ENCODE measurements at regions not wholly inside any gene's neighbourhood (a gene's known extent, or its start where the extent isn't known, plus 50 kb on each side); places are given as distances from the start of the nearest gene placed in this dataset.
"Not testable (repeated sequence)": the region's sequence is repeated elsewhere in the genome, so short reads cannot be mapped to it uniquely, and the experiment has no call there.

DNA sequence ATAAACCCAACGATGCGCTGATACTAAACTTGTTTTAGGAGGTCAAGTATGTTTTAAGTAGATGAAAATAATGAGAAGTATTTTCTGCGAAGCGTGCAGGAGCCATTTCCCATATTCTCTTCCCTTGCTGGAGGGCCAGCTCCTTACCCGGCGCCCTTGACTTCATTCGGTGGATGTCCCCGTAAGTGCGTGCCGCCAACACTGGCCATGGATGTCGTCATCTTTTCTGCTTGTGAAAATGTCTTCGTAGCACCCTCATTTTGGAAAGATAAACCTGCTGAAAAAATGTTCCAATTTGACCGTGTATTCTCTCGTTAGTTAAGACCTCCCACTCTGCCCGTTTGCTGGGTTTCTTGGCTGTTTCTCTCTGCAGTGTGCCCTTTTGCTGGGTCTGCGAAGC lies 127.5 kb downstream of the RTP5 start:
- H3K4me1 Mint-ChIP-seq: no peaks in the 10 kb centered on the region
- H3K27me3 Mint-ChIP-seq: no peaks in the 10 kb centered on the region
- H3K27ac Mint-ChIP-seq: no peak overlapping the region
- no peaks in the 10 kb centered on the region for H3K36me3 Mint-ChIP-seq (ENCODE audit: low read depth)
- POLR2A ChIA-PET: no interaction called here
- no peak overlapping the region for H3K4me3 Mint-ChIP-seq
- DNase-seq: no peak
- H3K9me3 Mint-ChIP-seq: no peaks in the 10 kb centered on the region
- CTCF ChIA-PET: no interaction called here

DNA sequence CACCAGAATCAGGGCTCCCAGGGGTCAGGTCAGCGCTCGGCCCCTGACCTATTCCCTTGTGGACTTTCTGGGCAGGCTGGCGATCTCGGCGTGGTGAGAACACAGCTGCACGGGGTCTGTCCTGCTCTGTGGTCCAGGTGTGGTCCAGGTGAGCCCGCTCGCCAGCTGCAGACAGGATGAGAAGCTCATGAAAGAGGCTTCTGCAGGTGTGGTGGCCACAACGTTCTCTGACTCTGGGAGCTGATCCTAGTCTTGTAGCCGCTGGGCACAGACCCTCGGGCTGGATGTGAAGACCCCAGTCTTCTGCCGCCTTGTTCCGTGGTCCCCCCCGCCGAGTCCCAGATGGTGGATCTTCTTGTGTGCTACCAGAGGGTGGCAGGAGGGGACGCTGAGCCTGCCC lies 129.7 kb downstream of the RTP5 start:
- H3K9me3 Mint-ChIP-seq: no peaks in the 10 kb centered on the region
- no peaks in the 10 kb centered on the region for H3K36me3 Mint-ChIP-seq (ENCODE audit: low read depth)
- POLR2A ChIA-PET: no interaction called here
- H3K4me3 Mint-ChIP-seq: no peak overlapping the region
- no peak for DNase-seq
- no peak overlapping the region for H3K27ac Mint-ChIP-seq
- CTCF ChIA-PET: interaction anchor here (1.9 kb wide), 1 partner anchor 49 kb away, joined by 4 read pairs; no protein-coding TSS in a partner anchor
- no peaks in the 10 kb centered on the region for H3K27me3 Mint-ChIP-seq
- H3K4me1 Mint-ChIP-seq: no peaks in the 10 kb centered on the region

DNA sequence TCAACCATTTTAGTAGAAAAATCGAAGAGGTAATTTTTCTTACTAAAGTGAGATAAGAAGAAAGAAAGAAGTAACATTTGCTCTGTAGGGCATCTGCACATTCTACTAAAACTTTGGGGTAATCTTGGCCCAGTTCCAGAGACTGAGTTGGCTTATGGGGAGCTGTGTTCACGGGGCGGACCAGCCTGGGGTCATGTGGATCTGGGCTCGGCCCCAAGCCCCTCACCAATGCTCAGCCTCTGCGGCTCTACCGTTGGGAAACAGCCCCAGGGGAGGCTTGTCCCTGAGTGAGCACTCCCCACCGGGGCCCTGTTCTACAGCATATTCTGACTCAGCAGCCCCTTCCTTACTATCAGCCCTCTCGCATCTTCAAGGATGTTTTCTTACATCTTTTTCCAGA lies 132.3 kb downstream of the RTP5 start:
- ChIA-PET CTCF (no interaction called here), POLR2A (no interaction called here)
- no peak overlapping the region for H3K4me3 Mint-ChIP-seq
- no peak for DNase-seq
- peaks cover 5% of the 10 kb centered on the region for H3K36me3 Mint-ChIP-seq (ENCODE audit: low read depth)
- H3K9me3 Mint-ChIP-seq: peaks cover 11% of the 10 kb centered on the region
- H3K27ac Mint-ChIP-seq: no peak overlapping the region
- no peaks in the 10 kb centered on the region for H3K4me1 Mint-ChIP-seq
- no peaks in the 10 kb centered on the region for H3K27me3 Mint-ChIP-seq

DNA sequence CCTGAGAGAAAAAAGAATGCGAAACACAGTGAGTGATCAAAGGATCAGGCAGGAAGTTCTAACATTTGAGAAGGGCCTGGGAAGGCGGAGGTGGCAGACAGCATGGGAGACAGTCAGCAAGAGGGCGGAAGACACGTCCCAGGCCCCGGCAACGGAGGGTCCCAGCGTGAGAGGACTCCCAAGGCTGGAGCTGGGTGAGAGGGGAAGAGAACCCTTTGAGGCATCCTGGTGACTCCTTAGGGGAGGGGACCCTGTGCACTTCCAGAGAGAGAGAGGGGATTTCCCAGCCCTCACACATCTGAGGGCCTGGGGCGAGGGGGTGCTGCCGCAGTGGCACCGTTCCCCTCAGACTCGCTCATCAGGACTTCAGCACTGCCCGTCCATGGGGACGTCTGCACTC lies 133.4 kb downstream of the RTP5 start:
- CTCF ChIA-PET: no interaction called here
- Mint-ChIP-seq H3K36me3 (ENCODE audit: low read depth) (peaks cover 5% of the 10 kb centered on the region), H3K27me3 (no peaks in the 10 kb centered on the region), H3K4me3 (no peak overlapping the region), H3K9me3 (peaks cover 11% of the 10 kb centered on the region), H3K27ac (no peak overlapping the region), H3K4me1 (no peaks in the 10 kb centered on the region)
- POLR2A ChIA-PET: no interaction called here
- no peak for DNase-seq

DNA sequence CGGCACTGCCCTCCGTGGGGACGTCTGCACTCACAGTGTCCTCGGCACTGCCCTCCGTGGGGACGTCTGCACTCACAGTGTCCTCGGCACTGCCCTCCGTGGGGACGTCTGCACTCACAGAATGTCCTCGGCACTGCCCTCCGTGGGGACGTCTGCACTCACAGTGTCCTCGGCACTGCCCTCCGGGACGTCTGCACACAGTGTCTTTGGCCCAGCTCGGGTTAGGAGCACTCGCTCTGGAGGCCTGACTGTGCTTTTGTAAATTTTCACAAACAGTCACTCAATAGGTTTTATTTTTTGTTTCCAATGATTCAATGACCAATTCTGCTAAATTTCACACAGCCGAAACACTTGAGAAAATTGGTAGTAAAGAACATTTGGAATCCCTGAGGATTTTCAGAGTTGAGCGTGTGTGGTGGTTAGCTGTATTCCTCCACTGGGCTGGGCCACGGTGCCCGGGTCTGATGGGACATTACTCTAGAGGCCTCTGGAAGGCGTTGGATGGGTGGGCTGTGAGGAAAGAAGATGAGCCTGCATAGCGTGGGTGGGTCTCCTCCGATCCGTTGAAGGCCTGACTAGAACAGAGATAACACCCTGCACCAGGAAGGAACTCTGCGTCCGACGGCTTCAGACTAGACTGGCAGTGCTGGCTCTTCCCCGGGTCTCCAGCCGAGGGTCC lies 134.8 kb downstream of the RTP5 start:
- POLR2A ChIA-PET: no interaction called here
- Mint-ChIP-seq H3K36me3 (ENCODE audit: low read depth) (peaks cover 8% of the 10 kb centered on the region), H3K27ac (no peak overlapping the region), H3K9me3 (peaks cover 14% of the 10 kb centered on the region), H3K4me1 (peaks cover 1% of the 10 kb centered on the region), H3K27me3 (no peaks in the 10 kb centered on the region), H3K4me3 (no peak overlapping the region)
- no peak for DNase-seq
- CTCF ChIA-PET: no interaction called here

DNA sequence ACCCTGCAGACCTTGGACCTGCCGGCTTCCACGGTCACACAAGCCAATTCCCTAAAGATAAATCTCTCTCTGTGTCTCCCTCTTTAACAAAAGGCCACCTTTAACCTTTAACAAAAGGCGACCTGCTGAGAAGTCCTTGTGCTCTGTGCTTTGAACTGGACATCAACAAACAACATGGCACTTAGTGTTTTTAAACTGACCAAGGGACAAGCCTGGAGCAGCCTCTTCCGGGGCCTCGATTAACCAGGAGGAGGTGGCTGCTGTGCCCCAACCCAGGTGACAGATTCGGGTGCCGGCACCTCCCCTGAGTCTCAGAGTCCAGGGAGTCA lies 135.3 kb downstream of the RTP5 start:
- H3K4me3 Mint-ChIP-seq: no peak overlapping the region
- peaks cover 14% of the 10 kb centered on the region for H3K9me3 Mint-ChIP-seq
- peaks cover 8% of the 10 kb centered on the region for H3K36me3 Mint-ChIP-seq (ENCODE audit: low read depth)
- ChIA-PET POLR2A (no interaction called here), CTCF (no interaction called here)
- no peak for DNase-seq
- no peaks in the 10 kb centered on the region for H3K27me3 Mint-ChIP-seq
- peaks cover 1% of the 10 kb centered on the region for H3K4me1 Mint-ChIP-seq
- H3K27ac Mint-ChIP-seq: no peak overlapping the region

DNA sequence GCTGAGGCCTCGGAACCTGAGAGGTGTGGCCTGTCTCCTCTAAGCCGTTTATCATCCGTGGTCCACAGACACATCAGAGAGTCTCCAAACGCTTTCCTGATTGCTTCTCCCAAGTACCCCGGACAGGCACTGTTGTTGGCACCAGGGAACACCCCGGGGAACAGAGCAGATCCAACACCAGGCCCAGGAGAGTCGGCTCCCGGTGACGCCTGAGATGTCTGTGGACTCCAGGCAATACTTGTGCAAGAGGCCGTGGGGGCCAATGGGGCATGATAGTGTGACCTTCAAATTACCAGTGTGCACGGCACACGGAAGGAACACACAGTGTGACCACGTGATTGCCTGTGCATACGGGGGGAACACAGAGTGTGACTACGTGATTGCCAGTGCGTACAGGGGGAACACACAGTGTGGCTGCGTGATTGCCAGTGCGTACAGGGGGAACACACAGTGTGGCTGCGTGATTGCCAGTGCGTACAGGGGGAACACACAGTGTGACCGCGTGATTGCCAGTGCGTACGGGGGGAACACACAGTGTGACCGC lies 136.6 kb downstream of the RTP5 start:
- H3K4me1 Mint-ChIP-seq; CTCF ChIA-PET; H3K27me3 Mint-ChIP-seq; DNase-seq; POLR2A ChIA-PET; H3K36me3 Mint-ChIP-seq (ENCODE audit: low read depth); H3K4me3 Mint-ChIP-seq; H3K27ac Mint-ChIP-seq: not testable (repeated sequence)
- peaks cover 18% of the 10 kb centered on the region for H3K9me3 Mint-ChIP-seq

DNA sequence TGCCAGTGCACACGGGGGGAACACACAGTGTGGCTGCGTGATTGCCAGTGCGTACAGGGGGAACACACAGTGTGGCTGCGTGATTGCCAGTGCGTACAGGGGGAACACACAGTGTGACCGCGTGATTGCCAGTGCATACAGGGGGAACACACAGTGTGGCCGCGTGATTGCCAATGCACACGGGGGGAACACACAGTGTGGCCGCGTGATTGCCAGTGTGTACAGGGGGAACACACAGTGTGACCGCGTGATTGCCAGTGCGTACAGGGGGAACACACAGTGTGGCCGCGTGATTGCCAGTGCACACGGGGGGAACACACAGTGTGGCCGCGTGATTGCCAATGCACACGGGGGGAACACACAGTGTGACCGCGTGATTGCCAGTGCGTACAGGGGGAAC lies 139.4 kb downstream of the RTP5 start:
- H3K27ac Mint-ChIP-seq: peak overlapping the region; percentile 69
- CTCF ChIA-PET; H3K4me1 Mint-ChIP-seq; POLR2A ChIA-PET; H3K27me3 Mint-ChIP-seq; H3K36me3 Mint-ChIP-seq (ENCODE audit: low read depth): not testable (repeated sequence)
- H3K9me3 Mint-ChIP-seq: peaks cover 19% of the 10 kb centered on the region
- DNase-seq: peak; percentile 50
- peak overlapping the region; percentile 53 for H3K4me3 Mint-ChIP-seq

DNA sequence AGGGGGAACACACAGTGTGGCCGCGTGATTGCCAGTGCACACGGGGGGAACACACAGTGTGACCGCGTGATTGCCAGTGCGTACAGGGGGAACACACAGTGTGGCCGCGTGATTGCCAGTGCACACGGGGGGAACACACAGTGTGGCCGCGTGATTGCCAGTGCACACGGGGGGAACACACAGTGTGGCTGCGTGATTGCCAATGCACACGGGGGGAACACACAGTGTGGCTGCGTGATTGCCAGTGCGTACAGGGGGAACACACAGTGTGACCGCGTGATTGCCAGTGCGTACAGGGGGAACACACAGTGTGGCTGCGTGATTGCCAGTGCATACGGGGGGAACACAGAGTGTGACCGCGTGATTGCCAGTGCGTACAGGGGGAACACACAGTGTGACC lies 140.3 kb downstream of the RTP5 start:
- DNase-seq; H3K27me3 Mint-ChIP-seq; POLR2A ChIA-PET; H3K36me3 Mint-ChIP-seq (ENCODE audit: low read depth); H3K4me1 Mint-ChIP-seq; H3K27ac Mint-ChIP-seq; H3K4me3 Mint-ChIP-seq; CTCF ChIA-PET: not testable (repeated sequence)
- peaks cover 18% of the 10 kb centered on the region for H3K9me3 Mint-ChIP-seq

DNA sequence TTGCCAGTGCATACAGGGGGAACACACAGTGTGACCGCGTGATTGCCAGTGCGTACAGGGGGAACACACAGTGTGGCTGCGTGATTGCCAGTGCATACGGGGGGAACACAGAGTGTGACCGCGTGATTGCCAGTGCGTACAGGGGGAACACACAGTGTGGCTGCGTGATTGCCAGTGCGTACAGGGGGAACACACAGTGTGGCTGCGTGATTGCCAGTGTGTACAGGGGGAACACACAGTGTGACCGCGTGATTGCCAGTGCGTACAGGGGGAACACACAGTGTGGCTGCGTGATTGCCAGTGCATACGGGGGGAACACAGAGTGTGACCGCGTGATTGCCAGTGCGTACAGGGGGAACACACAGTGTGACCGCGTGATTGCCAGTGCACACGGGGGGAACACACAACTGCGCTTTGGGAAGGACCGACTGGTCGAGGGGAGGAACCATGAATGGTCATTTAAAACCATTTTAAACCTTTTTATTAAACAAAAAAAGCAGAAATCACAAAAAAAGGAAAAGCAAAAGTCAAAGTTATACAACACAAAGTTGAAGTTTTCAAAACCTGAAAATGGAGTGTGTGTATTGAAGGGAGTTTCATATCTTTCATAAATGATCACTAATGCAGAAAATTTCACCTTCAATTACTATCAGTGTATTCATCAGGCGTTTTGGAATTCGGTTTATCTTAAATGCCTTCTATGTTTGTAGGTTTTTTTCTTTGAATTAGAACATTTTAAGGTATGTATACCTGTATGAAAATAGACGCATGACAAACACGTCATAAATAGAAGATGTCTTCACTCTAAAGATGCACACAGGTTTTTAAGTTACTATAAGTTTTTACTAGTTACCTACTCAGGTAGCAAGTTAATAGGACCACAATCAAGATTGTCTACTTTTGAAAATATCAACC lies 141.0 kb downstream of the RTP5 start:
- H3K4me3 Mint-ChIP-seq; H3K27ac Mint-ChIP-seq; H3K27me3 Mint-ChIP-seq; POLR2A ChIA-PET; H3K36me3 Mint-ChIP-seq (ENCODE audit: low read depth); CTCF ChIA-PET; DNase-seq: not testable (repeated sequence)
- Mint-ChIP-seq H3K9me3 (peaks cover 15% of the 10 kb centered on the region), H3K4me1 (peaks cover 11% of the 10 kb centered on the region)

DNA sequence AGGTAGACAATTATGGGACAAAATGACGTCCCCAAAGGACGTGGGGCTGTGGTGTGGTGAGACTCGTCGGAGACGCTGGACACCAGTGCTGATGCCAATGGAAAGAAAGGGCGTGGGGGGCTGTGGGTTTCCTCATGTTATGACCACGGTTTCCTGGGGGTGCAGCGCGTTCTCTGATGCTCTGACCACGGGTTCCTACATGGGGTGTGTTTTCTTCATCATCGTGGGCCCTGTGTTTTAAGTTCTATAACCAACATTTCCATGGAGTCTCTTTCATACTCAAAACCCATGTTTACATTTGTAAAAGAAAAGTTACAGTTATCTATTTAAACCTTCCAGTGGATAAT lies 141.6 kb downstream of the RTP5 start:
- POLR2A ChIA-PET: no interaction called here
- CTCF ChIA-PET: no interaction called here
- peak overlapping the region; percentile 5 for H3K27ac Mint-ChIP-seq
- peaks cover 7% of the 10 kb centered on the region for H3K27me3 Mint-ChIP-seq
- DNase-seq: no peak
- peaks cover 5% of the 10 kb centered on the region for H3K36me3 Mint-ChIP-seq (ENCODE audit: low read depth)
- peaks cover 11% of the 10 kb centered on the region for H3K4me1 Mint-ChIP-seq
- peaks cover 10% of the 10 kb centered on the region for H3K9me3 Mint-ChIP-seq
- H3K4me3 Mint-ChIP-seq: no peak overlapping the region

DNA sequence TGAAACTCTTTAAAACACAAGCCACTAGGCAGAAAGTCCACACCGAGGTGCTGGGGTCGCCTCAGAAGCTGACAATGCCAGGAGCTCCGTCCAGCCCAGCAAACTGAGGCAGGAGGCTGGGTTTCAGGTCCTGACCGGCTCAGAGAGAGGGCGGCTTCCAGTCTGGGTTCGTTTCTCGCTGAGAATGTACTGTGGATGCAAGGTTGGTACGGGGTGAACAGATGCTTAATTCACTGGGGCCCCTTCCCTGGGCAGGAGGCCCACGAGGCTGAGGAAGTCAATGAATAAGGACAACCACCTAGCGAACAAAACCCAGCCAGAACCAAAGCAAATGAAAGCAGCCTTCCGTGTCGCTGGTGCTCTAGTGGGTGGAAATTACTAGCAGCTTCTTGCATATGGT lies 142.0 kb downstream of the RTP5 start:
- Mint-ChIP-seq H3K27me3 (peaks cover 7% of the 10 kb centered on the region), H3K36me3 (ENCODE audit: low read depth) (peaks cover 3% of the 10 kb centered on the region), H3K4me3 (no peak overlapping the region), H3K9me3 (peaks cover 9% of the 10 kb centered on the region), H3K27ac (no peak overlapping the region), H3K4me1 (peaks cover 11% of the 10 kb centered on the region)
- POLR2A ChIA-PET: no interaction called here
- DNase-seq: no peak
- CTCF ChIA-PET: interaction anchor here (1.2 kb wide), 1 partner anchor 9 kb away, joined by 3 read pairs; no protein-coding TSS in a partner anchor

DNA sequence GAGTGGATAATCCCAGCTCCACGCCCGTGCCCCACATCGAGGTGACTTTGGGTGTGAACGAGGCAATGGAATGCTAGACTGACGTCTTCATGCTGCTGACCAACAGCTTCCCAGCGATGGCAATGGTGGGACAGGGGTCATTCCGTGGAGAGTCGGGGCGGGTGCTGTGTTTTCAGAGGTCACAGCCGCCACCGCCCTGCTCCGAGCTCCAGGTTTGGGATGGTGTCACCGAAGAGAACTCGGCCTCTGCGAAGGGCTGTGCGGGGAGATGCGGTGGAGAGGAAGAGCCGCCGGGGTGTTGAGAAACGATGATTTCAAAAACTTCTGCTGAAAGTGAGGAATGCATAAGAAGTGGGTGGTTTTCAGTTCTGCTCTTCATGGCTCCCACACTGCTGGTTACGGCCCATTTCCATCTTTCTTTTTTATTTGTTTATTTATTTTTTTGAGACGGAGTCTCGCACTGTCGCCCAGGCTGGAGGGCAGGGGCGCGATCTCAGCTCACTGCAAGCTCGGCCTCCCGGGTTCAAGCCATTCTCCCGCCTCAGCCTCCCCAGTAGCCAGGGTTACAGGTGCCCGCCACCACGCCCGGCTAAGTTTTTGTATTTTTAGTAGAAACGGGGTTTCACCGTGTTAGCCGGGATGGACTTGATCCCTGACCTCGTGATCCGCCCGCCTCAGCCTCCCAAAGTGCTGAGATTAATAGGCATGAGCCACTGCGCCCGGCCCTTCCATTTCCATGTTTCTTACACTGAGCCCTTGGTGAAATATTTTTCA lies 142.6 kb downstream of the RTP5 start:
- H3K27me3 Mint-ChIP-seq: peaks cover 11% of the 10 kb centered on the region
- H3K4me3 Mint-ChIP-seq: no peak overlapping the region
- H3K4me1 Mint-ChIP-seq: peaks cover 11% of the 10 kb centered on the region
- H3K36me3 Mint-ChIP-seq (ENCODE audit: low read depth): peaks cover 3% of the 10 kb centered on the region
- ChIA-PET POLR2A (no interaction called here), CTCF (interaction anchor here (1.2 kb wide), 1 partner anchor 9 kb away, joined by 3 read pairs; no protein-coding TSS in a partner anchor)
- no peak for DNase-seq
- H3K9me3 Mint-ChIP-seq: peaks cover 10% of the 10 kb centered on the region
- no peak overlapping the region for H3K27ac Mint-ChIP-seq

Measured in activated CD4-positive, alpha-beta memory T cell treated with anti-CD3 and anti-CD28 coated beads, Interleukin-2, amount 10 ng/mL, durations not matched to agents 7 days and 5 days (primary cell).